GM12865 (cell line): ENCODE measurements at regions not wholly inside any gene's neighbourhood (a gene's known extent, or its start where the extent isn't known, plus 50 kb on each side); places are given as distances from the start of the nearest gene placed in this dataset.
"Not testable (repeated sequence)": the region's sequence is repeated elsewhere in the genome, so short reads cannot be mapped to it uniquely, and the experiment has no call there.

ENCODE experiments used
- DNase-seq: peaks from one replicate; pipeline ENCODE4 v3.0.0; 2010; ENCODE audit warnings: low read depth
- H3K4me3 ChIP-seq: 2 replicates; pipeline ENCODE4 v1.5.1; 2011; ENCODE audit warnings: mild to moderate bottlenecking, low read depth, low read length, control low read depth
- CTCF ChIP-seq: IDR thresholded peaks from 2 replicates; pipeline ENCODE4 v1.5.1; 2011; ENCODE audit warnings: low read length, control low read depth, low read depth, inconsistent platforms; ENCODE audit not compliant: insufficient read depth; ENCODE audit errors: missing control alignments

DNA sequence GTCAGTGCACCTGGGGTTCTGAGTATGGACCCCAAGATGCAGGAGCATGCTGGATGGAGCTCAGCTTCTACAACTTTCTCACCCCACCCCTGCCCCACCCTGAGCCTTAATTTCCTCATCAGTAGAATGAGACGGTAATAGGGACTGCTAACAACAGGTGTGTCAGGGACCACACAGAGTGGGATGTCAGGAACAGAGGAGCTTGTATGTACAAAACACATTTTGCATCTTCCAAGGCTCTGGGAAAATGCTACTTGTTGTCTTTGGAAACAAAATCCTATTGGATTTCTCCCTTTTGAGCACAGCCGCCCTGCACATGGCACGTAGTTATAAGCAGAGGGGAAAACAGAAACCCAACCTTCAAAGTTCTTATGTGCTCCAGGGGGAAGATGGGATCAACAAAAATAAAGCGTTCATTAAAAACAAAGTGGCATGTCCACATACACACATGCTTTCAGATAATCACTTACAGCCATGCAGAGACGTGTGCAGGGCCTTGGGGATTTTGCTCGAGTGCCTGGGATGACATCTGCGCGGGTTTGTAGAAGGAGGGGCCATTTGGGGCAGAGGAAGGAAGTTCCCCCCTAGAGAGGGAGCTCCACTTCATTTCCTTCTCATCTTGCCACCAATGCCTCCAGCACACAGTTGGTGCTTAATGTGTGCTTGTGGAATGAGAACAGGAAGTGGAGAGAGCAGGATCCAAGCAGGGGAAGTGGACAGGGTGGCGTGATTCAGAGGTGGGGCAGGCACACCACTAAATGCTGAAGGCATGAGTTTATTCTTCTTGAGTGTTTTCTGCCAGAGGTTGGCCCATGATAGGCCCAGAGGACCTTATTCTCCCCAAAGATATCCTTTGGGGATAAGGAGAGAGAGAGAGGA lies 138.9 kb downstream of the SMIM20 start:
- no peak for DNase-seq
- TF ChIP-seq CTCF, result no peak
- H3K4me3 ChIP-seq, result no peak overlapping the region

DNA sequence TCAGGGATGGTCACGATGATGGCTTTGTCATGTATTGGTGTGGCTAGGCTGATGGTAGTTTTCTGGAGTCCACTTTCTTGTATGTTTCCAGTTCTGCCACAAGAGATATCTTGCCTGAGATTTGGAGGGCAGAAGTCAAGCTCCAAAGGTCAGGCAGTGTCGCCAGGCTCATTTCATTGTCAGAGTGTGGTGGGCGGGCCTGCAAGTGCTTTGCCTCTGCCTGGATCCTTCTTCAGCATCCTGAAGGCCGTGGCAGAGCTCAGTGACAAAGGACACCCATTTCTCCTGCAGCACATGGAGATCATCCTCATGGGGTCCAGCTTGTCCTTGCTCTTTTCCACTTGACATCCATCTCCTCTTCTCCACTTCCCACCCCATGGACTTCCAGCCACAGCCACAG lies 139.7 kb downstream of the SMIM20 start:
- TF ChIP-seq CTCF, result no peak
- H3K4me3 ChIP-seq, result no peak overlapping the region
- DNase-seq, result no peak

GRCh38 chr4:26055855-26056254 lies 141.8 kb downstream of the SMIM20 start:
- TF ChIP-seq CTCF, result no peak
- H3K4me3 ChIP-seq, result no peak overlapping the region
- peak; percentile 11 for DNase-seq

GRCh38 chr4:26056406-26056805 lies 142.4 kb downstream of the SMIM20 start:
- no peak overlapping the region for H3K4me3 ChIP-seq
- TF ChIP-seq CTCF, result no peak
- no peak for DNase-seq

DNA sequence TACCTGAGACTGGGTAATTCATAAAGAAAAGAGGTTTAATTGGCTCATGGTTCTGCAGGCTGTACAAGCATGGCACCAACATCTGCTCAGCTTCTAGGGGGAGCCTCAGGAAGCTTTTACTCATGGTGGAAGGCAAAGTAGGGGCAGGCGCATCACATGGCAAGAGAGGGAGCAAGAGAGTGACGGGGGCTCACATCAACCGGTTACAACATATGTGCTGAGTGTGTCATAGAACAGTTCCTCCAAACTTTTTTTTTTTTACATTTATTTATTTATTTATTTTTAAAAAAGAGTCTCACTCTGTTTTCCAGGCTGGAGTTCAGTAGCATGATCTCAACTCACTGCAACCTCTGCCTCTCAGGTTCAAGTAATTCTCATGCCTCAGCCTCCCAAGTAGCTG lies 143.8 kb downstream of the SMIM20 start:
- DNase-seq, H3K4me3 ChIP-seq: not testable (repeated sequence)

DNA sequence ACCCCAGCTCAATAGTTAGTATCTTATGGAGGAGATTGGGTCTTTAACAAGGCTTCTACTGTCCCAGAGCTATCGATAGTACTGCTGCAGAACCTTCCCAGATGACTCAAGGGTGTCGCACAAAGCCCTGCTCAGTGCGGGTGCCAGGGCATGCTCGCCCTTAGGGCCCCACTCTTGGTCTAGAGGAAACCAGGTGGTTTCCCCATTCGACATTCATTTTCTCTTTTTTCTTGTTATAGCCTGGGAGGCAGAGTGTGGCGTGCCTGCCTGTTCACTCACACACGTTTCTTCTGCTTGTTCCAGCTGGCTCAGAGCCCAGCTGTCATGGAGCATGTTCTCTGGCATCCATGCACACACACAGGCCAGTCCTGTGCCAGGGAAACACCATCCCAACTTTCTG lies 144.5 kb downstream of the SMIM20 start:
- TF ChIP-seq CTCF, result no peak
- peak; percentile 66 for DNase-seq
- H3K4me3 ChIP-seq, result no peak overlapping the region

DNA sequence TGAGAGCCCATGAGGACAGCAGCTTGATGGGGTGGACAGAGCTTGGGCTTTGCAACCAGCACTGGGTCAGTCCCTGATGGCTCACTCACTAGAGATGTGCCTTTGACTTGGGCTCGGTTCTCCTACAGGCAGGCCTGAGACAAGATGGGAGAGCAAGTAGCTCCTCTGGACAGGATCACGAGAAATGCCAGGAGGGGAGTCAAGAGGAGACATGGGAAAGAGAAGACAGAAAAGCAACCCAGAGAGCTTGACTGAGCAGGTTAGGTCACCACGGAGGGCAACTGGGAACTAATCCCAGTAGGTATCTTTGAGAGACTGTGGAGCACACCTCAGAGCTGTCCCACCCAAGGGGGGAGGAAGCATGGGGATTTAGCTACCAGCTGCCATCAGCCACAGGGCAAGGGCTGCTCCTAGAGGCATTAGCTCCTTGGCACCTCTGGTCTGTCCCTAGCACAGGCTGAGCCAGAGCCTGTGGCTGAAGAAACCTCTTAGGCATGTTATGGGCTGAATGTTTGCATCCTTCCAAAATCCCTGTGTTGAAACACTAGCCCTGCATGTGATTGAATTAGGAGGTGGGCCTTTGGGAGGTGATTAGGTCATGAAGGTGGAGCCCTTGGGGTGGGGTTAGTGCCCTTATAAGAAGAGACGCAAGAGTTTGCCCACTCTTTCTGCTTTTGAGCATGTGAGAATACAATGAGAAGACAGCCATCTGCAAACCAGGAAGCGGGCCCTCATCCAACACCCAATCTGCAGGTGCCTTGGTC lies 145.6 kb downstream of the SMIM20 start:
- no peak overlapping the region for H3K4me3 ChIP-seq
- DNase-seq, result no peak
- no peak for TF ChIP-seq CTCF
